ENCODE measurements at regions not wholly inside any gene's neighbourhood (a gene's known extent, or its start where the extent isn't known, plus 50 kb on each side); places are given as distances from the start of the nearest gene placed in this dataset.

DNA sequence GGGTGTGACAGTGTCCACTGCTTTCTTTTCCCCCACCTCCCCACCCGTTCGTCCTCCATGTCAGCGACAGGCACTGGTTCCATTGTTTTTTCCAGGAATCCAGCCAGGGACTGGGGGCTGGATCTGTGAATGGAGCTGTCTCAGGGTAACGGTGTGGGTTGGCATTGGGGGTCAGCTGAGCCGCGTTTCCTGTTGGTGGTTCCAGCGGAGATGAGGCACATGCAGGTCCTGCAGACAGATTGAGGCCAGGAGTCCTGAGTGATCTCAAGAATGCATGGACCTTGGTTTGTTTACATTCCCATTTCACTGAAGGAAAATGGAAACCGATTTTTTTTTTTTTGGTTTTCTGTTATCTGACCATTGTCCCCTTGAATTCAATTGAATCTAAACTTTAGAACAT lies 303.9 kb downstream of the FGF9 start:
- no peak overlapping the region for H3K27ac ChIP-seq (ENCODE audit: insufficient read depth, low read length)
- H3K9ac ChIP-seq (ENCODE audit: insufficient read depth, low read length), result no peak overlapping the region
- H3K4me1 ChIP-seq (ENCODE audit: control insufficient read depth, extremely low read depth, insufficient read depth, low read length), result peaks cover 2% of the 10 kb centered on the region
- H3K4me2 ChIP-seq (ENCODE audit: extremely low read depth, insufficient read depth, low read length), result no peak overlapping the region
- H3K36me3 ChIP-seq (ENCODE audit: control insufficient read depth, insufficient read depth, low read length), result no peaks in the 10 kb centered on the region
- no peaks in the 10 kb centered on the region for H4K20me1 ChIP-seq (ENCODE audit: control insufficient read depth, extremely low read depth, insufficient read depth, low read length)
- no peak overlapping the region for H2AFZ ChIP-seq (ENCODE audit: low read length)
- no peaks in the 10 kb centered on the region for H3K27me3 ChIP-seq (ENCODE audit: control insufficient read depth, insufficient read depth, low read length)
- no peak overlapping the region for H3K4me3 ChIP-seq (replicated peaks in 1 of 4; ENCODE audit: control extremely low read depth in 1 of 4, insufficient read depth in 1 of 4, low read depth in 3 of 4, low read length in 4 of 4)
- no peak for DNase-seq (ENCODE audit: low read depth in 2 of 2)
- no peak for TF ChIP-seq EZH2 (IDR thresholded peaks at IDR 0.05; ENCODE audit: low read length, missing control alignments)
- TF ChIP-seq, protein P1, sequence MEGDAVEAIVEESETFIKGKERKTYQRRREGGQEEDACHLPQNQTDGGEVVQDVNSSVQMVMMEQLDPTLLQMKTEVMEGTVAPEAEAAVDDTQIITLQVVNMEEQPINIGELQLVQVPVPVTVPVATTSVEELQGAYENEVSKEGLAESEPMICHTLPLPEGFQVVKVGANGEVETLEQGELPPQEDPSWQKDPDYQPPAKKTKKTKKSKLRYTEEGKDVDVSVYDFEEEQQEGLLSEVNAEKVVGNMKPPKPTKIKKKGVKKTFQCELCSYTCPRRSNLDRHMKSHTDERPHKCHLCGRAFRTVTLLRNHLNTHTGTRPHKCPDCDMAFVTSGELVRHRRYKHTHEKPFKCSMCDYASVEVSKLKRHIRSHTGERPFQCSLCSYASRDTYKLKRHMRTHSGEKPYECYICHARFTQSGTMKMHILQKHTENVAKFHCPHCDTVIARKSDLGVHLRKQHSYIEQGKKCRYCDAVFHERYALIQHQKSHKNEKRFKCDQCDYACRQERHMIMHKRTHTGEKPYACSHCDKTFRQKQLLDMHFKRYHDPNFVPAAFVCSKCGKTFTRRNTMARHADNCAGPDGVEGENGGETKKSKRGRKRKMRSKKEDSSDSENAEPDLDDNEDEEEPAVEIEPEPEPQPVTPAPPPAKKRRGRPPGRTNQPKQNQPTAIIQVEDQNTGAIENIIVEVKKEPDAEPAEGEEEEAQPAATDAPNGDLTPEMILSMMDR (conservative IDR thresholded peaks at IDR 0.05 in 1 of 2, IDR thresholded peaks at IDR 0.05 in 1 of 2; ENCODE audit: low read depth in 1 of 2, low read length in 2 of 2), result no peak
- H3K79me2 ChIP-seq (ENCODE audit: control insufficient read depth, insufficient read depth, low read length), result no peaks in the 10 kb centered on the region
- H3K9me3 ChIP-seq (ENCODE audit: control insufficient read depth, insufficient read depth, low read depth, low read length), result no peaks in the 10 kb centered on the region

DNA sequence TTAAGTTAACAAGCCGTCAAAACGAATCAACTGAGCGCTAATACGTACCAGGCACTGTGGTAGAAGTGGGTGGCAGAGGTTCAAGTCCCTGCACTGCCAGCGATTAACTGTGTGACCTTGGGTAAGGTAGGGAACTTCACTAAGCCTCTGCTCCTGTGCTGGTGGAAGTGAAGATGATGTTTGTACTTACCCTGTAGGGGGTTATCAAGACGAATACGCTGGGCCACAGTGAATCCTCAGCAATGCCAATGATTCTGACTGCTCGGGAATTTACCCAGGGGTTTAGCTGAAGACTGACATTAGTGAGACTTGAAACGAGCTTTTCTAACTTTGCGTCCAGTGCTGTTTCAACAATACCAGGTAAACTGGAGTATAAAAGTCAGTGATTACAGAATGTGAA lies 305.3 kb downstream of the FGF9 start:
- no peak overlapping the region for H3K9ac ChIP-seq (ENCODE audit: insufficient read depth, low read length)
- no peak overlapping the region for H3K4me2 ChIP-seq (ENCODE audit: extremely low read depth, insufficient read depth, low read length)
- H2AFZ ChIP-seq (ENCODE audit: low read length), result no peak overlapping the region
- no peak for DNase-seq (ENCODE audit: low read depth in 2 of 2)
- TF ChIP-seq EZH2 (IDR thresholded peaks at IDR 0.05; ENCODE audit: low read length, missing control alignments), result no peak
- TF ChIP-seq, protein P1 (conservative IDR thresholded peaks at IDR 0.05 in 1 of 2, IDR thresholded peaks at IDR 0.05 in 1 of 2; ENCODE audit: low read depth in 1 of 2, low read length in 2 of 2), result no peak
- no peaks in the 10 kb centered on the region for H4K20me1 ChIP-seq (ENCODE audit: control insufficient read depth, extremely low read depth, insufficient read depth, low read length)
- H3K27me3 ChIP-seq (ENCODE audit: control insufficient read depth, insufficient read depth, low read length), result no peaks in the 10 kb centered on the region
- H3K79me2 ChIP-seq (ENCODE audit: control insufficient read depth, insufficient read depth, low read length), result no peaks in the 10 kb centered on the region
- H3K9me3 ChIP-seq (ENCODE audit: control insufficient read depth, insufficient read depth, low read depth, low read length), result no peaks in the 10 kb centered on the region
- no peak overlapping the region for H3K27ac ChIP-seq (ENCODE audit: insufficient read depth, low read length)
- H3K4me3 ChIP-seq (replicated peaks in 1 of 4; ENCODE audit: control extremely low read depth in 1 of 4, insufficient read depth in 1 of 4, low read depth in 3 of 4, low read length in 4 of 4), result no peak overlapping the region
- peaks cover 2% of the 10 kb centered on the region for H3K4me1 ChIP-seq (ENCODE audit: control insufficient read depth, extremely low read depth, insufficient read depth, low read length)
- no peaks in the 10 kb centered on the region for H3K36me3 ChIP-seq (ENCODE audit: control insufficient read depth, insufficient read depth, low read length)

- Histone ChIP-seq H3K36me3 (ENCODE audit: control insufficient read depth, insufficient read depth, low read length) (no peaks in the 10 kb centered on the region), H3K9me3 (ENCODE audit: control insufficient read depth, insufficient read depth, low read depth, low read length) (no peaks in the 10 kb centered on the region), H3K79me2 (ENCODE audit: control insufficient read depth, insufficient read depth, low read length) (no peaks in the 10 kb centered on the region), H3K4me3 (replicated peaks in 1 of 4; ENCODE audit: control extremely low read depth in 1 of 4, insufficient read depth in 1 of 4, low read depth in 3 of 4, low read length in 4 of 4) (no peak overlapping the region), H2AFZ (ENCODE audit: low read length) (no peak overlapping the region), H4K20me1 (ENCODE audit: control insufficient read depth, extremely low read depth, insufficient read depth, low read length) (no peaks in the 10 kb centered on the region), H3K27me3 (ENCODE audit: control insufficient read depth, insufficient read depth, low read length) (no peaks in the 10 kb centered on the region), H3K4me1 (ENCODE audit: control insufficient read depth, extremely low read depth, insufficient read depth, low read length) (peaks cover 2% of the 10 kb centered on the region), H3K4me2 (ENCODE audit: extremely low read depth, insufficient read depth, low read length) (no peak overlapping the region), H3K9ac (ENCODE audit: insufficient read depth, low read length) (no peak overlapping the region), H3K27ac (ENCODE audit: insufficient read depth, low read length) (no peak overlapping the region)
- TF ChIP-seq, protein P1 (conservative IDR thresholded peaks at IDR 0.05 in 1 of 2, IDR thresholded peaks at IDR 0.05 in 1 of 2; ENCODE audit: low read depth in 1 of 2, low read length in 2 of 2), result no peak
- no peak for TF ChIP-seq EZH2 (IDR thresholded peaks at IDR 0.05; ENCODE audit: low read length, missing control alignments)
- DNase-seq (ENCODE audit: low read depth in 2 of 2), result peak in 1 of 2 donors; percentile 21
Measured at GRCh38 chr13:21979161-21979806, 308.4 kb downstream of the FGF9 start.
